OCI-M1 (cell line): ENCODE measurements at regions not wholly inside any gene's neighbourhood (a gene's known extent, or its start where the extent isn't known, plus 50 kb on each side); places are given as distances from the start of the nearest gene placed in this dataset.
"Not testable (repeated sequence)": the region's sequence is repeated elsewhere in the genome, so short reads cannot be mapped to it uniquely, and the experiment has no call there.

Experiments
- DNase-seq: peaks from one replicate; lab custom pipeline; 2025; lab: John Stamatoyannopoulos, UW

DNA sequence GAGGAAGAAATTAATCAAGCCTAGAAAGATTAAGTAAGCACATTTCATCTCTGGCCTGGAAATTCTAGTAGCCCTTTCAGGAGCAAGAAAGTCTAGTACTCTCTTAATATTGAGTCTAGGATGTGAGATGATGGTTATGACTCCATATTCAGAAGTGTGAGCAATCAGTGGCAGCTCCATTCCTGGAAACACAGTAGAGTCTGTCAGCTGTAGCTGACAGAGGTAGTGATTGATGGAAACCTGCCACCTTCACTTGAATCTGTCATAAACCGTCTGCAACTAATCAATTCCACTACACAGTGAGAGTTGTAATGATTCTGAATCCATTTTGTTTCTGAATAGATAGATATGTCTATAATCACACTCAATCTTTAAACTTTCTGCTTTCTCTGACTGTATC, 635.1 kb downstream of the IRS1 start:
- DNase-seq = no peak

DNA sequence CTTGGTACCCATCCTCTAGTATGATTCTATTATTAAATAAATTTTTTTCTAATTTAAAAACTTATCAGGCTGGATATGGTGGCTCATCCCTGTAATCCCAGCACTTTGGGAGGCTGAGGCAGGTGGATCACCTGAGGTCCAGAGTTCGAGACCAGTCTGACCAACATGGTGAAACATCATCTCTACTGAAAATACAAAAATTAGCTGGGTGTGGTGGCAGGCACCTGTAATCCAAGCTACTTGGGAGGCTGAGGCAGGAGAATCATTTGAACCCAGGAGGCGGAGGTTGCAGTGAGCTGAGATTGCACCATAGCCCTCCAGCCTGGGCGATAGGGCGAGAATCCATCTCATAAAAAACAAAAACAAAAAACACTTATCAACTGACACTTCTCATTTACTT, 639.0 kb downstream of the IRS1 start:
- not testable (repeated sequence) for DNase-seq

DNA sequence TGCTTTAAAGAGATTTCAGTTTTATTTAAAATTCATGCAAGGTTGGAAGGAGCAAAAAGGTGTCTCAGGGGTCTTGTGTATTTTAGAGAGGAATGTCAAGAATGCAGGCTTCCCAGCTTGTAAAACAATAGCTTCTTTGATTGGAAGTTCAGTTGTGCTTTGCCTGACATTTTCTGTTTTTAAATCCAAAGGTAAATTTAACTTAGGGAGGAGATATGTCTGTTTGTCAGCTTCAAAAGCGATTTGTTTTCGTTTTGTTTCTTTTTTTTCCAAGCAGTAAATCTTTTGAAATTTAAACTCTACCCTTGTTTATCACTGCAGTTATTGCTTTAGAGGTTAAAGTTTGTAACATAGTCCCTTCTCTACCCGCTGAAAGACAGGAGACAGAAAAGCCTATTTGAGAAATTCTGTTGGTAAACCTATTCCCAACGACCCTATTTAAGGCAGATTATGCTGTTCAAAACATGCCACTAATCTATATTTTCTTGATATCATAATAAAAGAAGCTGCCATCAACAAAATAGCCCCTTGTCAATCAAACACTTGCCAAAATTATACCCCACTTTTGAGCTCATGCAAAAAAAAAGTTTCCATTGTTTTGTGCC, 639.6 kb downstream of the IRS1 start:
- no peak for DNase-seq

DNA sequence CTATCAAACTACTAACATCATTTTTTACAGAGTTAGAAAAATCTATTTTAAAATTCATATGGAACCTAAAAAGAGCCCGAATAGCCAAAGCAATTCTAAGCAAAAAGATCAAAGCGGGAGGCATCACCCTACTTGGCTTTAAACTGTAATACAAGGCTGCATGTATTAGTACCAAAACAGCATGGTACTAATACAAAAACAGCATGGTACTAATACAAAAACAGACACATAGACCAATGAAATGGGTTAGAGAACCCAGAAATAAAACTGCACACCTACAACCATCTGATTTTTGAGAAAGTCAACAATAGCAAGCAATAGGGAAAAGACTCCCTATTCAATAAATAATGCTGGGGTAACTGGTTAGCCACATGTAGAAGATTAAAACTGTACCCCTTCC, 640.7 kb downstream of the IRS1 start:
- no peak for DNase-seq

DNA sequence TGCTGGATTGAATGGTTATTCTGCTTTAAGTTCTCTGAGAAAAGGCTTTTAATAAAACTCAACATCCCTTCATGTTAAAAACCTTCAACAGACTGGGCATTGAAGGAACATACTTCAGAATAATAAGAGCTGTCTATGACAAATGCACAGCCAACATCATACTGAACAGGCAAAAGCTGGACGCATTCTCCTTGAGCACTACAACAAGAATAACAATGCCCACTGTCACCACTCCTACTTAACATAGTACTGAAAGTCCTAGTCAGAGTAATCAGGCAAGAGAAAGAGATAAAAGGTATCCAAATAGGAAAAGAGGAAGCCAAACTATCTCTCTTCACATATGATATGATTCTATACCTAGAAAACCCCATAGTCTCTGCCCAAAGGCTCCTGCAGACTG, 641.4 kb downstream of the IRS1 start:
- DNase-seq = peak; percentile 31

DNA sequence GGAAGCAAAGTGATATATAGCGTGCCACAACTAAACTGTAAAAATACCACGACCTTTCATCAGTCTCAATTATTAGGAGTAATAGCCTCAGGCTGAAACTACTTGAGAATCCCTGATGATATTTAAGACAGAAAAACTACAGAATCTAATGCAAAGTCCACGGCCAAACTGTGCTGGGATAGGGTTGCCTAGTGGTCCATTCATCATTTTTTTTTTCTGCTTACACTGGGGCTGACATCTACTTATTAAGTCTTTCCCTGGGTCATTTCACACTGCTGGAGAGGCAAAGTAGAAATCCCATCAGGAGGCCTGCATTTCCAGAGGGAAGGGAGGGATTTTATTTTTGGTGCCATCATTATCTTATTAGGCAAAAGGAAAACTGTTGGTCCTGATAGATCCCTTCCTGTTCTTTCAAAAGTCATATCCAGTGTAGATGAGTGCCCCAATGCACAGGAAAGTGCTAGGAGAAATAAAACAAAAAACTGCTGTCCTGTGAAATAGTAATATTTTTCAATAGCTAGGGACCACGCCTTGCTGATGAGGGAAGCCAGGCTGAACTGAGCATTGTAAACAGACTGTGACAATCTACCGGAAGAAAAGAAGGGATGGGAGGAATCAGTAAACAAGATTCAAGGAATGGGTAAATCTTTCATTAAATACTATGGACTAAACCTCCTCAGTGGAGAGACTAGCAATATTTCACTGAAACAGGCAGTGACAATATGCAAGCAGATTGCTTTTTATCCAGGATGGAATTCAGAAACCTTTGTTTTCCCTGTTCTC, 644.3 kb downstream of the IRS1 start:
- no peak for DNase-seq

DNA sequence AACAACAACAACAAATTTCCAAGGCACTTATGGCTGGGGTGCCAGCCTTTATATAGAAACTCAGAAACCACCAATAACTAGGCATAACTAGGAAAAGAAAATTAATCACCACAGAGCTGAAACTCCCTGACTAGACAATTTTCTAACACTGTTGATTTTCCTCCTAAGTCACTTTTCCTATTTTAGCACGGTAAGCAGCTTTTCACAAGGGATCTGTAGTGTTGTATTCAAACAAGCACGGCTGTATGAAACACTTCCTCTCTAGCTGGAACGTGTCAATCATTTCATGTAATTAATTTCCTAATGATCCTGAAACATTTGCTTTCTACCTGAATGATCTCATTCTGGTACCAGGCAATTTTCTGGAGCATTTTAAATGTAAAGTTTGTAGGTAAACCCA, 645.0 kb downstream of the IRS1 start:
- no peak for DNase-seq

DNA sequence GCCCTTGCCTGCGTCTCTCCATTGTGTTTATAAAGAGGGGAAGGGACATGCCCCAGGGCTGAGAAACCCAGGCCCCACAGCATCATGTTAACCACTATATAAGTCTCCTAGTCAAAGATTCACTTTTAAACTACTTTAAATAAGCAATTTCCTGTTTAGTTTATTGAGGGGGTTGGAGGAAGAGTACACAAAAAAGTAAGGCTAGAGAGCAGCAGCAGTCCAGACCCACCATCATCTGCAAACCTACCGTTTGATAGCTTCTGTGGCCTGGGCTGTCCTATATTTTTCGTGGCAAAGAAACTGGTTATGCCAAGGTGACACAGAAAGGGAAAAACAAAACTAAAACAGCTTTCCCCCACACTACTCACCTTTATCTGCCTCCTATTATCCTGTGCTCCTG, 646.1 kb downstream of the IRS1 start:
- no peak for DNase-seq

DNA sequence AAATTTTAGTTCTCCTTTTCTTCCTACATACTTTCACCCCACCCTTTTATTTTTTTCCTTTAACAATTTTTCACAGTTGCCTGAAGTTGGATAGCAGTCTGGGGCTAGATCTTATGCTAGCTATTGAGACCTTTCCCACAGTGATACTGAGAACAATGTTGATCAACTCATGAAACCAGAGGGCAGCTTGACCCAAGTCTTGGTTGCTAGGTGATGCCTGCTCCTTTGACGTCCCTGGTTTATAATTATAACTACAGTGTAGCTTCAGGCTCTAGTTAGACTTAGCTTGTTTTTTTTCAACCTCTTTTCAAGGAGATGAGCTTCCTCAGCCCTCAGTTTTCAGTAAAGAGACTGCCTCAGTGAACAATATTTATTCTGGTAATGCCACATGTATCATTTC, 648.5 kb downstream of the IRS1 start:
- peak; percentile 26 for DNase-seq

DNA sequence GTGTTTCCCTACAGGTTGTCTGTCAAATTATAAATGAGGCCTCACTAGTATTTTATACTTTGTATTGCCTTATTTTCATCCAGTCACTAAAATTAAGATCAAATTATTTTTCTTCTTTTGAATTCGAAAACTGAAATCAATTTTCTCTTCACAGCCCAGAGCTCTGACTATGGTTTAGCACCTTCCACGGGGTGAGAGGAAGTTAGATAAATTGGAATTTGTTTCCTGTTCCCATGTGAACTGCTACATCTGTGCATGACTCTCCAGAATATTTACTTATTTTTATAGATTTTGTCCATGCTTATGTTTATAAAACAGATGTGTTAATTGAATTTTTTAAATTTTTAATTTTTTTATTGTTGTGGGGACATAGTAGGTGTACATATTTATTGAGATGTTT, 656.5 kb downstream of the IRS1 start:
- no peak for DNase-seq

DNA sequence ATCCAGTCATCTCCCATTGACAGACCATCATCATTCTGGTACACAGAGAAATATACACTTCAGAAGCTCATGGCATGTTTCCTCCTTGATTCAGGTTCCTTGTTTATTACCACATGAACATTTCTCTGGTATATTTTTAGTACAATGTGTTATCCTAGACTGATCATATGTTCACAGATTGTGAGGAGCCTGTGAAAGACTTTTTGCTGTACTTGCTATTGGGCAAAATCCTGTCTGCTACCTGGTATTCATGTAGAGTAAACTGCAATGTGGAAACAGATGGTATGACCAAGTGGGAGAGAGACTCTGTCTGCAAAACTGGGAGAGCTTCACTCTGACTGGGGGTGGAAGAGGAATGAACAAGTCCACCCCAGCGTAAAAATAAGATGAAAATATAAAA, 657.2 kb downstream of the IRS1 start:
- DNase-seq = no peak

DNA sequence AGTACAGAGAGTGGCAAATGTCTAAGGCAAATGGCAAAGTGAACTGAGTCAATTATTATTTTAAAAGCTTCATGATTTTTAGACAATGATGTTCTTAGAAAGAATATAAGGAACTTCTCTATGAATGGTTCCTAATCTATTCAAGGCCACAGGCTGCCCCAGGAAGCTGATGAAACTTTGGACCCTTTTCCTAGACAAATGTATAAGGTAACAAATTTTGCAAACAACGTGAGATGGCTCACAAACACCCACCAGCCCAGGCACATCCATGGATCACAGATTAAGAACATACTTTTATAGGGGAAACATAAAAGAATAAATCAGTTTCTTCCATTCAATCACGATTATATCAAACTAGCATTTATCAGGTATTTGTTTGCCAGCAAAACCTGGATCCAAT, 659.0 kb downstream of the IRS1 start:
- no peak for DNase-seq

DNA sequence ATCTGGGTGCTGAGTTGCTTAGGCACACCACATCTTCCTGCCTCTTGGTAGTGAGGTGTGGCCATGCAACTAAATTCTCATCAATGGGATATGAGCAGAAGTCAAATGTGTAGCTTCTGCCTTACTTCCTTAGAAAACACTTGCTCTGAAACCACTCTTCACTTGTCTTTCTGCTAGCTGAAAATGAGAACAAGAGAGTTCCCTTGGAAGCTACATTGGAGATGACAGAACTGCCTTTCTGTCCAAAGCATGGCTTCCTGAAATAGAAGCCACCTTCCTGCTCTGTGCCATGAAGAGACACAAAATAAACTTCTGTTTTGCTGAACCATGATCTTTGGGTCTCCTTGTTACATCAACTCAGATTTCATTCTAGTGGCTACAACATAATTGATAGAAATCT, 659.9 kb downstream of the IRS1 start:
- no peak for DNase-seq

DNA sequence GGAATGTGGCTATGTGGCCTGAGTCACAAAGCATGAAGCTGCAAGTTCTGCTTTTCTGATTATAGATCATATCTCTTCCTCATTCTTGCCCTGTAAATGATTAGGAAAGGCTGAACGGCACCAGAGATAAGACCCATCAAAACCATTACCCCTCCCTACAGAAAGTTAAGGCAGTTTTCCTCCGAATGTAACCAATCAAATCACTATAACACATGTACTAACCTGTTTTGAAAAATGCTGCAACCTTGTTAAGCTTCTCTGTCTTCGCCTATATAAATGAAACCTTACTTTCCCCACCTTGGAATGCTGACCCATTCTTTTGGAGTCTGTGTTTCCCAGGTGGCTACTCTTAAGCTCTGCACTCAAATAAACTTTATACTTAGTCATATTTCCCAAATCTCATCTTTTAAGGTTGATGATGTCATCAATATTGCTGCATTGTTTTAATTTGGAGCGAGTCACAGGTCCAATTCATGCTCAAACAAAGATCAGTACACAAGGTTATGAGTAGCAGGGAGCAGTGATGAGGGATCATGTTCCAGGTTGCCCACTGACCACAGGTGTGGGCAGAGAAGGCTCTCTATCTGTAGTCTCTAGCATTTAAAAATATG, 662.3 kb downstream of the IRS1 start:
- peak; percentile 78 for DNase-seq

DNA sequence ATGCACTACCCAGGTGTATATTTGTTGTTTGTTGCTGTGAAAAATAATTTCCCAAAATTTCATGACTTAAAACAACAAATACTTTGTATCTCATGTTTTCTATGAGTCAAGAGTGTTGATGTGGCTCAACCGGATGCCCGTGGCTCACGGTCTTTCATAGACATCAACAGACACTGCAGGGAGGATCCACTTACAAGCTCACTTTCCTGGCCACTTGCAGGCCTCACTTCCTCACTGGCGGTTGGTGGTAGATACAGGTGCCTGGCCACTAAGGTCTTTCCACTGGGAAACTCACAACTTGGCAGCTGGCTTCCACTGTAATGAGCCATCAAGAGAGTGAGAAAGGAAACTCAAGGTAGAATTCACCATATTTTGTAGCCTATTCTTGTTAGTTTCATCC, 662.9 kb downstream of the IRS1 start:
- DNase-seq = peak; percentile 75

DNA sequence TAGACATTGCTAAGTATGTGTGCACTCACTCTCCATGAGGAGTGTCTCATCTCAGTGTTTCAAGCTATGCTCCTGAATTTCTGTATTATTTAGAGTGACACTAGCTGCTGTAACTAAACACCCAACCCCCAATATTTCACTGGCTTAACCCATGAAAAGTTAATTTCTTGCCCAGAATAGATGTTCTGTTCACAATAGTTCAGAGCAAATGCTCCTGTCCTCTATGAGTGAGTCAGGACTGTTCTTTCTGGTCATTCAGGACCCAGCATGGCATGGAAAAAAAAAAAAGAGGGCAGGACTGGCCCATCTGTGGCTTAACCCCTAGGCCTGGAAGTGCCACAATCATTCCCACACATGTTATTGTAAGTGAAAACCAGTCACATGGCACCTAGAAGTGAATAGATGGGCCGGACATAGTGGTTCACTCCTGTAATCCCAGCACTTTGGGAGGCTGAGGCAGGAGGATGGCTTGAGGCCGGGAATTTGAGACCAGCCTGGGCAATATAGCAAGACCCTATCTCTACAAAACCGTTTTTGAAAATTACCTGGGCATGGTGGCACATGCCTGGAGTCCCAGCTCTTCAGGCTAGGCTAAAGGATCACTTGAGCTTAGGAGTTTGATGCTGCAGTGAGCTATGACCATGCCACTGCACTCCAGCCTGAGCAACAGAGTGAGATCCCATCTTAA, 663.6 kb downstream of the IRS1 start:
- no peak for DNase-seq

DNA sequence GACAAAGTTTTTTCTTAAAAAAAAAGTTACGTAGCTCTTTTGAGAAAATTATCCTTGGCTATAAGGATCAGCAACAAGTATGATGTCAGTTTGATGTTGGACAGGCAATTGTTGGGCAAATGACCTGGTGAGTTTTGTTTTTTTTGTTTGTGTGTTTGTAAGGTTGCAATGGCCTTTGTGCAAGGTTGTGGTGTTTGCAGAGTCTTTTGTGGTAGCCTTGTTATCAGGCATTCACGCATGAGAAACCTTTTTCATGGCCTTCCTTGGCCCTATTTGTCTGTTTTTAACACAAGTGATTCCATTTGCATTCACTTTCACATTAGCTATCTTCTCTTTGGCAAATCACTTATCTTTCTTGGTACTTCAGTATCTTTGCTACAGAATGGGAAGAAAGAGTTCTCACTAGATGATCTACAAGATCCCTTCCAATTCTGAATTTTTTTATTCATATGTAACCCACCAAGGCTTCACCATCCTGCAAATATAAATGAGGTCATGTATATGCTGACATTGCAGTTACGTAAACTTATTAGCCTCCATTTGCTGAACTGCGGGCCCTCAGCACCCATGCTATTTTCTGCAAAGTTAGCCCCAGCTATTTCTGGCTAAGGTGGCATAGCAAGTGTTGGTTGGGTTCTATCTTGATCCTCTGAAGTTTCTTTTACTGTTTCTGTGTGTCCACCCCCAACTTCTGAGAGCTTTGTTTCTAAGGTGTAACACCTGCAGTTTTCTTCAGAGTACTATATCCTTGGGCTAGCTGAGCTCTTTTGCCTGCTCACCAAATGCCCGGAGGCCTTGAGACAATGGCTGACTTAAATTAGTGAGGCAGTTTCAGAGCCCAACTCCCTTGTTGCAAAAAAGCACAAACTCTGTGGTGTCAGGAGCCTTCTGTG, 667.1 kb downstream of the IRS1 start:
- no peak for DNase-seq

DNA sequence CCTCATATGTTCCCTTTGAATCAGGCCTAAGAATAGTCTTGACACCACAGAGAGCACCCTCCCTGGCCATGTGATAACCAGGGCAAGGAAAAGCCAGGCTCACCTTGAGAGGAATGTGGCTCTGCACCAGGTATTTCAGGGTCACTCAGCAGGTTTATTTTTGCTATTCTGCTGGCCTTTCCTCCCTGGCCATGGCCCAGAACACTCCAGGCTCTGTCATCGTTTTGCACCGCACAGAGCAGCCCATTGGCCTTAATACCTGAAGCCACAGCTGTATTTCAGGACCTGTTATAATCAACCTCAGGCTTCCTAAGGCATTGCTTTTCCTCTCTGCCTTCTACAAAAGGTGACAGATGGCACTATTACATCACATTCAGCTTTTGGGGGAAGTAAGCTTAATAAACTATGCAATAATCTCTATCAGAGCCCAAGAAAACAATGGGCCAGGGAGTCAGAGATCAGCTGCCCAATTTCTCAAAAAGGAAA, 668.3 kb downstream of the IRS1 start:
- DNase-seq = no peak

DNA sequence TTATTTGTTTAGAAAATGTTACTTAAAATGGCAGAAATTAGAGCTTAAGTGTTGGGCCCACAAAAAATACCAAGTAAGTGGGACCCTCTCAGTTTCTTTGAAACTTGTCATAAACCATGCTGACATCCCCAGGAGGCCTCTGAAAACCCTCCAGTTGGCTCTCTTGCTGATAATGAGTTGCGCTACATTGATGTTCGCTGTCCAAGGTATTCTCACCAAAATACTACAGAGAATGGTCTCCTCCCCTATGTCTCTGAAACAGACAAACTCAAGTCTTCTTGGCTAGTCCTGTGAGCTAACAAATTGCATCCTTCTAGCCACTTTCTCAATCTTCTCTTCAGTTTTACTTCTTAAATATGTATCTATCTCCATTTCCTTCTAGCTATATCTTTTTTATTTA, 669.4 kb downstream of the IRS1 start:
- peak; percentile 31 for DNase-seq

DNA sequence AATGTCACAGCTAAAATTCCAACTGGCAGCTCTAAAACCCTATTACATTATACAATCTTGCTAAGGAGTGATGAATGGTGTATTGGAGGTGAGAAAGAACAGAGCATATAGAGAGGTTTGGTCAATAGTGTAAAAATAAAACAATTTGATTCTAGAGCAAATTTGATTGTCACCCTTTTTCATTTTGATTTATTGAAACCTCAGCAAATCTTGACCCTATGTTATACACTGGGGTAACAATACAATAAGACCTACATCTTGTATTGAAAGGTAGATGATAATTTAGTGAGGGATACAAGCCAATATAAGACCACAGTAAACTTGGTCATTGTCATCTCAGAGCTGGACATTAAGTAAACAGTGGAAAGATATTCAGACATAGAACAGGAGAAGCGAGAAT, 671.9 kb downstream of the IRS1 start:
- no peak for DNase-seq

DNA sequence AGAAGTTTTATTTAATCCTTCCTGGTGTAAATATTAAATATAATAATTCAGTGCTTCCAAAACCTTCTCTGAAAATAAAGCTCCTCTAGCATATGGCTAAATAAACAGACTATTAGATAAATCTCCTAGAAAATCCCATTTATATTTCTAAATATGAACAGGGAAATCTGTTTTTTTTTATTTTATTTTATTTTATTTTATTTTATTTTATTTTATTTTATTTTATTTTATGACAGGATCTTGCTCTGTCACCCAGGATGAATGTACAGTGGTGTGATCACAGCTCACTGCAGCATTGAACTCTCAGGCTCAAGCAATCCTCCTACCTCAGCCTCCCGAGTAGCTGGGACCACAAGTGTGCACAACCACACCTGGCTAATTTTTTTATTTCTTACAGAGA, 673.5 kb downstream of the IRS1 start:
- DNase-seq = no peak
